SK-MEL-5 (cell line): ENCODE measurements at regions not wholly inside any gene's neighbourhood (a gene's known extent, or its start where the extent isn't known, plus 50 kb on each side); places are given as distances from the start of the nearest gene placed in this dataset.

Source experiments
- DNase-seq: peaks from one replicate; pipeline ENCODE4 v3.0.0-alpha.2; 2016; ENCODE audit warnings: low read depth, low spot score
- in situ Hi-C: cut with HindIII; loops from 2 replicates; pipeline ENCODE4 v1.10.0; 2016; ENCODE audit warnings: low sequenced_read_pairs, high pct_unique_total_duplicates, low pct_unique_long_range_greater_than_20kb

DNA sequence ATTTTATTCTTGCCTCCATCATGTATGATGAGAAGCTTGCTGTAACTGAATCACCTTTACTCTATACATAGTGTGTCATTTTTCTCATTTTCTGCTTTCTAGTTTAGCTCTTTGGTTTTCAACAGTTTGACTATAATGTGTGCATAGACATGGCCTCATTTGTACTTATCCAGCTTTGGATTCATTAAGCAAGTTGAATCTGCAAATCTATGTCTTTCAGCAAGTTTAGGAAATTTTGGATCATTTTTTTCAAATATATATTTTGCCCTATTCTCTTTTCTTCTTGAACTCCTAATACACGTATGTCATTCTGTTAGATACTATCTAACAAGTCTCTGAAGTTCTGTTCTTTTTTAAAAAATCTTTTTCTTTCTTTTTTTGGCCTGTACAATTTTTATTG, 57.8 kb downstream of the PRLHR start:
- no peak for DNase-seq
- in situ Hi-C loops, result no loop called here

DNA sequence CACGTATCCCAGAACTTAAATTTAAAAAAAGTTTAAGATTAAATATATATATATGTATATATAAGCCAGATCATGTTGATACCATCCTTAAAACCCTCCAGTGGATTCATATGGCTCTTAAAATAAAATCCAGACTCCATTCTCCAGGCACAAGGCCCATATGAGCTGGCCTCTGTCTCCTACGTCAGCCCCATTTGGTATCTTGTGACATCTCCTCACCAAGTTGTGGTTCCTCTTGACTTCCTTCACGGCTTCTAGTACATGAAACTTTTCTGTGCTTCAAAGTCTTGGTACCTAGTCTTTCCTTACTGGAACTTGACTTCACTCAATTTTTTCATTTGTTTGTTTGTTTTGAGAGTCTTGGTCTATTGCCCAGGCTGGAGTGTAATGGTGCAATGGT, 61.3 kb downstream of the PRLHR start:
- no peak for DNase-seq
- in situ Hi-C loops, result no loop called here

DNA sequence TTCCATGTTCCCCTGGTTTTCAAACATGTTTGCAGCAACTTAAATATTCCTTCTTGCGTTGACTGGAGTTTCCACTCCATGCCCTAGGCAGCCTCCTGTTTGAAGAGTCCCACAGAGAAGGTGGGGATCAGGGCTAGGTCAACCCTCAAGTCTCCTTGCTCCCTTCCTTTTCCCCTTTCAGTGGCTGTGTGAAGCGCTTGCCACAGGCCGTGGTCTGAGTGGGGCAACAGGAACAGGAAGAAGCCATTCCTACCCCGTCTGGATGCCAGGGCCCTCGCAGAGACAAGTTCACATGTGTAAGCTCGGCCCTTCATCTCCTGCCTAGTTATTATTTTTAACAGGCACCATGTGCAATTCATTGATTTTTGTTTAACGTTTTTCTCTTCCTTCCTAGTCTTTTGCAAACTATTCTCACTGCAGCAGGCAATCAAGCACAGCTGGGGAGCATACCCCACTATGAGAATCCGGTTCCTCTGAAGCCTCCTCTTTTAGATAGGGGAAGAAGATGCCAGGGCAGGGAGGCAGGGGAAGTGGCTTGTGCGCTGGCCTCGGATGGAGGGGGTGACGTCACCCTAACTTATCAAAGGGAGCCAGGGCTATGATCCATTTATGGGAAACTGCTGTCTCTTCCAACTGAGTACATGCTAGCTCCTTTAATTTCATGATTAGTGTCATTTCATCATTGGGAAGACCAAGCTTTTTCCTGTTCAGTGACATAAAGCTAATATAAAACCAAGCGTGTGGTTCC, 64.2 kb downstream of the PRLHR start:
- no peak for DNase-seq
- in situ Hi-C loops, result no loop called here

DNA sequence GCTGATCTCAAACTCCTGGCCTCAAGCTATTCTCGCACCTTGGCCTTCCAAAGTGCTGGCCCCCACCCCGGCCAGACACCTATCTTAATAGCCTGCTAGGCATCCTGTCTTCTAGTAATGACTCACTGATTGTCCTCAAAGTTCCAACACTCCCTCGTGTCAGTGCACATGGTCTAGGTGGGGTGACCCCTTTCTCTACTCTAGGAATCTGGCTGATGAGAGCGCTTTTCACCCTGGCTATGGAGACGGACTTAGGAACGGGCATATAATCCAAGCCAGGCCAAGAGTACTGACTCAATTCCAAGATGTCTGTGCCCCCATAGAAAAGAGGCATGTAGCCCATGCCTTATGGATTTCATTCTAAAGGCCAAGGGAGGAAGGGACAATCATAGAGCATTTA, 67.0 kb downstream of the PRLHR start:
- in situ Hi-C loops, result no loop called here
- no peak for DNase-seq

DNA sequence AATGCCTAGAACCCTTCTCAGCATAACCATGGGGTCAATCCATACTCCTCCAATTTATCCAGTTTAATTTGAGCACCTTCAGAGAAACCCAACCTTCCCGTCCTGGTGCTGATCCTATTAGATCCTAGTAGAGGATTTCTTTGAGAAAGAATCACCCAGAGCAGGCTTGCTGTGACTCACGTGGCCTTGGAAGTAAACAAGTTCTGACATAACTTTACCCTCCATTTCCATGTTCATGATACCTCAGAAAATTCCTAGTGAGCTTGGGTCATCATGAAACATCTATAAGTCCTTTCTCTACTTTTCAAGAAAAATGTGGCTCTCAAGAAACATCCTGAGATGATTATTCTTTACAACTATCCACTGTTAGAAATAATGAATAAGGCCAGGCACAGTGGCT, 71.7 kb downstream of the PRLHR start:
- no peak for DNase-seq

DNA sequence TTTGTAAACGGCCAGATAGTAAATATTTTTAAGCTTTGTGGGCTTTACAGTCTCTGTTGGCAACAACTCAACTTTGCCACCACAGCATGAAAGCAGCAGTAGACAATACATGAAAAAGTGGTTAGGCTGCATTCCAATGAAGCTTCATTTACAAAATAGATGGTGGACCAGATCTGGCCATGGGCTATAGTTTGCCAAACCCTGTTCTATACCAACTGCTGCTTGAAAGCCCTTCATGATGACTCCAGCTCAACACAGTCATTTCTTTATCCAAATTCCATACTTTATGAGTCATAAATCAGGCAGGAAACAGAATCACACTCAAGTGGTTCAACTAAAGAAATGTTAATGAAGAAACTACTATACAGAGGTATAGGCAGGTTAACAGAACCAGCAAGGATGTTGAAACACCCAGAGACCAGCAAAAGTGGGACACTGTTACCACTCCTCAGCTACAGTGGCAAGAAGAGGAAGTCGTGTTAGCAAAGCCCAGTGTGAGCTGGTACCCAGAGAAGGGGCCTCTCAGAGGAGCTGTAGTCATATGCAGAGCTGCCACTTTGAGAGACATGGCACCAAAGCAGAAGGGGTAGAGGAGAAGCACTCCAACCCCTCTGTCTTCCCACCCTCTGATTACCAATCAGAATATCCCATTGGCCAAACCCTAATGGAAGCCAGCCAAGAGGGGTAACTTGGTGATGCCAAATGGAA, 72.5 kb downstream of the PRLHR start:
- peak; percentile 31 for DNase-seq
- in situ Hi-C loops, result no loop called here

More for the DNA sequence above, 71.7 kb downstream of the PRLHR start:
- in situ Hi-C loops, result no loop called here

DNA sequence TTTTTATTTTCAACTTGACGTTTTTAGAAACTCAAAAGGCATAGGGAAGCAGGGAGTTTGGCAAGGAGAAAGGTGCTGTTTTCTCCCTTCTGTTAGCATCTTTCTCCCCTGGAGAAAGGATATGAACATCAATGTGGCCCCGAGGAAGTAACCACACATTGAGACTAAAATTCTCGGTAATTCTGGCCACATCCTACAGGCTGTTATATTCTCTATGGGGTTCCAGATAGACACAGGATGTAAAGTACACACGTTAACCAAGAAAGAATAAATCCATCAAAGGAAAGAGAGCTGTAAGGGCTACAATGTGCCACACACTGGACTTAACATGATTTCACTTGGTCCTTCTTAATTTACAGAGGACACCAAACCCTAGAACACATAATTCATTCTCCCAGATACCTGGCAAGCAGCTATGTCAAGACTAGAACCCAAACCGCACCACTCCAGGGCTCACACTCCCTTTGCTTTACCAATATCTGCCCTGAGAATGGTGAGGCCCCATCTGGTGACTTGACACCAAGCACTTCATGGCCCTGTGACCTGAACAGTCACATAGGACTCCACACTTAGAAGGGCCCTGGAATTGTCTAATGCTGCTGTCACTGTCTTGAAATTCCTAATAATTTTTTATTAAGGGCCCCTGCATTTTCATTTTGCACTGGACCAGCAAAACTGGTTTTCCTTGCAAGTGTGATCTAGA, 73.9 kb downstream of the PRLHR start:
- no peak for DNase-seq
- in situ Hi-C loops, result no loop called here

DNA sequence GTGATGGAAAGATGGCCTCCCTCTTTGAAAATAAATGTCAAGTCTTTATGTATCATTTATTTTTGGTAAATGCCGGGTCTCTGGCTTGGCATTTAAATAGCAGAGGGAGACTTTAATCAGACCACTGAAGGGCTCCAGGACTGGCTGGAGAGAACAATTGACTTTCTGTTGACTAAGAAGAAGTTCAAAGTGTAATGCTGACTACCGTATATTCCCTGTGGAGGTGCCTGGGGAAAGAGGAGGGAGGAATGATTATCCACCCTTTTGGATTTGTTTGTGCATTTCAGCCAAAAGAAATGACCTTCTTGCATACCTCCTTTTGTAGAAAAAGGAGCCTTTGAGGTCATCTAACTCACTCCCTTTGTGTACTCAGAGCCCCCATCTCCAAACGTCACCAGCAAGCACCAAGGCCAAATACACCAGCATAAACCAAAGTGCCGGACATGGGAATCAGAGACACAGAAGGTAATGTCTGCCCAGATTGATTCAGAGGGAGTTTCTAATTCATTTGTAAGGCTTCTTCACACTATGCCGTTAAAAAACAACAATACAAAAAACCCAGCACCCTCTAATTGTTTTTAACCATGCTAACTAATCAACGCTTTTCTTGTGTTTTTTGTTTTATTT, 75.2 kb downstream of the PRLHR start:
- DNase-seq, result peak; percentile 36
- in situ Hi-C loops, result no loop called here

DNA sequence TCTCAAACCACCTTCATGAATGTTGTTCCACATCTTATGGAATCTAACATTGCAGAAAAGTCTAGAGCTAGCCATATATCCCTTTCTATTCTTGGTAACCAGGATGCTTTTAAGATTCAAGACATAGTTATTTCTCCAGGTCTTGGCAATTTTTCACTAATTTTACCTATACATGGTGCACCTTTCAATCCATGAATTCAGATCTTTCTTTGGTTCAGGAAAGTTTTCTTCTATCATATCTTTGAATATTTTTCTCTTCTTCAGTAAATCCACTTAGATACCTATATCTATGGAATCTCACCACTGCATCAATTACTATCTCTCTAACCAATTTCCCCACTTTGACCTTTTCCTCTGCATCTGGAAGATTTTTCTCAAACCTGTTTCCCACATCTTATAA, 77.4 kb downstream of the PRLHR start:
- no peak for DNase-seq
- in situ Hi-C loops, result no loop called here

DNA sequence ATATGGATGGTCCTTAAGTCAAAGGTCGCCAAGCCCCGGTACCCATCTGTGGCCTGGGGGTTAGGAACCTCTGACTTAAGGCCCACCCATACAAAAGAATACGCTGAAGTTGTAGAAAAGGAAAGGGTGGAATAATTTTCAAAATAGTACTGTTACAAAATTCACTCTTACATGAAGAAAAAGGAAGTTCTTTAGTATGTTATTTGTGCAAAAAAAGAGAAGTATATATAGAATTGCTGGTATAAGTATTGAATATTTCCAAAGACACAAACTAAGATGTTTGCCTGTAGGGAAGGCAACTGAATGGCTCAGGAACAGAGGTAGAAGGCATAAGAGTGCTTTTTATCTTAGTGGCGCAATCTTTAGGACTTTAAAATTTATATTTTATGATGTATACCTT, 78.7 kb downstream of the PRLHR start:
- no peak for DNase-seq
- in situ Hi-C loops, result no loop called here

DNA sequence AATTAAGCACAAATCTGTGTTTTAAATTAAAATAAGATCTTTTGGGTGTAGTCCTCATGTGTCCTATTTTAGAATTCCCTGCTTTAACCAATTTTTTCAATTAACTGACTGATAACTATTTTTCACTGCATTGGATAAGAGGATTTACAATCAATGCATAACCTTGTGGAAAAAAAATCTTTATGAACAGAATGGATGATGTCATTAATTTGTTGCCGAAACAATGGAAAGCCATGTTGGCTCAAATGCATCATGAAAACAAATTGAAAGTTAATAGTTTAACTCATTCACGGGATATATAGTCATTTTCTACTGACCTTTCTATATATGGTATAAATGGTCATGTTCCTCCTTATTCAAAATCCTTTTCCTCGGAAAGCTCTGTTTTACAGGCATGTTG, 82.3 kb downstream of the PRLHR start:
- in situ Hi-C loops, result no loop called here
- no peak for DNase-seq

DNA sequence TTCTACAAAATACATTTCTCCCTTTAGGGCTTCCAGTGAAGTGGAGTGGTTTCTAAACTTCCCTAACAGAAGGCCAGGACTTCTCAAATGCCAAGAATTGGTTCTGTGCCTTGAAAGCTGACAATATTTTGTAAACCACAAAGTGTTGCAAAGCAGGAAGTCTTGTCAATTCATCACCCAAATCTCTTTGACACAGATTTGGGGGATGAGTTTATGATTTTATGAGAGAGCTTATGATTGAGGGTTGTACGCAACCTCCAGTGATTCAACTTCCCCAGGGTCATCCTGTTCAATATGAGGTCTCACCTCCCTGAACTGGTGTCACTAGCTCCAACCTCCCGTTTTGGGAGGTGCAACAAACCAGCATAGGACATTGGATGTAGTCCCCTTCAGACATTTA, 83.7 kb downstream of the PRLHR start:
- in situ Hi-C loops, result no loop called here
- DNase-seq, result no peak

DNA sequence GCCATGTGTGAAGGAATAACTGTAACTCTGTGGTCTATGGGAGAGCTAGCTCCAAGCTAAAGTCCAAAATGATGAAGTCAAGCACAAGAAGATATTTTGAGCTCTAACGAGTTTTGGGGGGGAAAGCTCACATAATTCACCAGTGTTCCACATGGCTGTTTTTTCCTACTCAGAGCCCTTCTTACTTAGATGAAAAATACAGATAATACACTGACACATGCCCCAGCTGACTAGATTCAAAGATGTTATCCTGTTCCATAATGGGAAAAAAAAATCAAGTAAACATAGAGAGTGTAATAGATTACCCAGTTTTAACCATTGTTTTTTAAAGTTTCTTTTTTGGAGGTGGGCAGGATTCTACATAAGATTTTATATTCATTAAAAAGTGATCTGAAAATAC, 86.6 kb downstream of the PRLHR start:
- no peak for DNase-seq
- in situ Hi-C loops, result no loop called here

DNA sequence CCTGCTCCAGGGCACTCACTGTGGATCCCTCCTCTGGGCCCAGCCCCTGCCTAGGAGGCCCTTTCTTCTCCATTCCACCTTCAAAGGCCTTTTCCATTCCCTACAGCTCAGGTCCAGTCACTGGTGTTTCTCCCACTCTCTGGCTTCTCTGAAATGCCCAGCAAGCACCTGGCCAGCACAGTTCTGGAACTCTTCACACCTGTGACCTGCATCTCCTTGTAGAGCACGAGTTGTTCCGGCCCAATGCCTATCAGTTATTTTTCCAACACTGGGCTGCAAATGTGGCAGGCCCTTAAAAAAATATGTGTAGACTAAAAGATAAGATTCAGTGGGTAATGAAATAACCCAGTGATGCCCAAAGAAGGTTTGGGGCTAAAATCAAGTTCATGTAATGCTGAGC, 87.1 kb downstream of the PRLHR start:
- DNase-seq, result no peak
- in situ Hi-C loops, result no loop called here

DNA sequence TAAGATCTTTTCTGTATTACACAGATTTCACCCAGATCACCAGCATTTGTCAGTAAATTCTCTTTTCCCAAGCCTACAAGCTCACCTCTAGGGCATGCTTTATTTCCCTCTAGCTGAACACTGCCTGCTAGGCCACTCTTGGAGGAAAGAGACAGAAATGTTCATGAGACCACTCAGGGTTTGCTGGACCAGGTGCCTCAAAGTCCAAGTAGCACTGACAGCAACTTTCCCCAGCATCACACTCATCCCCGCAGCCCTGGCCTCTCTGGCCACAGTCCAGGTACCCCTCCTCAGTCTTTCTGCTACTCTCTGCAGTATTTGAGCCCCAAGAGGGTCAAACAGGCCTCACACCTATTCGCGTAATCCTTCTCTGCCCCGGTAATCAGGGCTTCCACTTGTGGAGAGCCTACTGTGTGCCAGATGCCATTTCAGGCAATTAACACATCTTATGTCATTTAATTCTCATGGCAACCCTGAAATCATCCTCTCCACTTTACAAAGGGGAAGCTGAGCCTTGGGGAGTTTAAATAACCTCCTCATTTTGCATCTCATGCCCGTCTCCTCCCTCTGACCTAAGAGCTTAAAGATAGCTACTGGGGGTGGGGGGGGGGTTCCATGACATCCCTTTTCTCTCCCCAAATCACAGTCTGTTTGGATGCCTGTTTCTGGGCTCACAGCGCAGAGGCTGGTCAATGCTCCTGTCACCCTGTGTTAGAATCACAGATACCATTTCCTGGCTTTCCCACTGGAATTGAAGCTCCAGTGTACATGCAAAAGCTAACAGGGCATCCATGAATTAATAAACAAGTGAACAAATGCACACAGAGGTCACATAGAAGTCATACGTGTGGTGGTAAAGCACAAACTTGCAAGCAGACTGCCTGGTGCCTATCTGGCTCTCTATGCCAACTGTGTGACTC, 88.5 kb downstream of the PRLHR start:
- no peak for DNase-seq
- in situ Hi-C loops, result no loop called here

DNA sequence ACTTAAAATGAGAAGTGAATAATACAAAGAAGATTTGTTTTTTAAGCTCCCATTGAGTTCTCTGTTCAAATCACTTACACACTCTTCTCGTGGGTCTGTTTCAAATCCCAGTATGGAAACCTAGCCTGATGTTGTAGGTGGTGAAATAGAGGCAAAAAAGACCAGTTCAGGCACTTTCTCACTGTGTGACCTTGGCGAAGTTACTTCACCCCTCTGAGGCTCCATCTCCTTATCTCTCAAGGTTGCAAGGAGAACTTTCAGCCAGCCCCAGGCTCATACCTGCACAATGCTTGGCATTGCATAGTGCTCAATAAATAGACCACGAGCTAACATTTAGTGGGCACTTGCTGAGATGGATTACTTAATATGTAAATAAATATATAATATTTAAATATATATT, 90.1 kb downstream of the PRLHR start:
- DNase-seq, result no peak
- in situ Hi-C loops, result no loop called here

DNA sequence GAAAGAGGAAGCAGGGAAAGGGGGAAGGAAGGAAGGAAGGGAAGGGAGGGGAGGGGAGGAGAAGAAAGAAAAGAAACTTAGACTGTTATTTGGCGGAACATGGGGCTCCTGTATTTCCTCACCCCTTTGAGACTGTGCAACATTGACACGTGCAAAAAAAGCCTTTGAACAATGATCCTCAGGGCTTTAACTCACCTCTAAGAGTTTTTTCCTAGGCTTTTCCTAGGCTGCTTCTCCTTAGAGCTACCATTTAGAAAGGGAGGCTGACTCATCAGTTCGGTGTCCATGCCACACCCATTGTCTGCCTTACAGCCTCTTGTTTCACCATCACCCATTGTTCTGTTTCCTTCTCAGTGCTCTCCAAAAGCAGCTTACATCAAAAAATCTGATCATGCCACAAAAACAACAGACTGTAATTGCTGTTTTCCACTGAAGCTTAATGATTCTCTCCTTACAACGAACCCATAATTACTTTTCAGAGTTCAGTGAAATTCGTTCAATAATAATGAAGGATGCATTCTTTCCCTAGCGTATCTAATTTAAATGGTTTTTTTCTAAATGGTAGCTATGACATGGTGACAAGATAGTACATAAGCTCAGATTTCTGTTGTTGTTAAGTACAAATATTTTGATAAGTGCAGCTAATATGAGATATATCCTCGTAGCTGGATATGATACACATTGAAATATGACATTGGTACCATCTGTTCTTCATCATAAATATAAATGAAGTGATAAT, 90.8 kb downstream of the PRLHR start:
- DNase-seq, result peak; percentile 5
- in situ Hi-C loops, result no loop called here
